OCI-LY1 (cell line): ENCODE measurements at regions not wholly inside any gene's neighbourhood (a gene's known extent, or its start where the extent isn't known, plus 50 kb on each side); places are given as distances from the start of the nearest gene placed in this dataset.
"Not testable (repeated sequence)": the region's sequence is repeated elsewhere in the genome, so short reads cannot be mapped to it uniquely, and the experiment has no call there.

ENCODE experiments used
- H2AFZ ChIP-seq: fragments of 200-600 bp; sonication (generic), shearing (Covaris generic); 2 replicates; pipeline ENCODE4 v1.6.0; 2014; ENCODE audit warnings: antibody characterized with exemption, mild to moderate bottlenecking, low read length
- H3F3A ChIP-seq: fragments of 200-600 bp; sonication (generic), shearing (Covaris generic); 2 replicates; pipeline ENCODE4 v1.6.0; 2014; ENCODE audit warnings: mild to moderate bottlenecking, antibody characterized with exemption, low read length, moderate library complexity; ENCODE audit not compliant: insufficient read depth
- H3K27ac ChIP-seq: fragments of 200-600 bp; sonication (generic); 2 replicates; pipeline ENCODE4 v1.5.1; 2014; ENCODE audit warnings: low read length, mixed run types, mild to moderate bottlenecking, low read depth; ENCODE audit not compliant: poor library complexity, severe bottlenecking
- H3K27me3 ChIP-seq: fragments of 200-600 bp; sonication (generic); 2 replicates; pipeline ENCODE4 v1.6.0; 2014; ENCODE audit warnings: antibody characterized with exemption, mild to moderate bottlenecking, low read length, moderate library complexity; ENCODE audit not compliant: insufficient read depth
- H3K36me3 ChIP-seq: fragments of 200-600 bp; sonication (generic); 2 replicates; pipeline ENCODE4 v1.6.1; 2014; ENCODE audit warnings: mild to moderate bottlenecking, antibody characterized with exemption, low read length, moderate library complexity, mixed read lengths; ENCODE audit not compliant: insufficient read depth
- H3K4me1 ChIP-seq: fragments of 200-600 bp; sonication (generic); 2 replicates; pipeline ENCODE4 v1.5.1; 2014; ENCODE audit warnings: mild to moderate bottlenecking, low read length, moderate library complexity; ENCODE audit not compliant: insufficient read depth, severe bottlenecking
- H3K4me2 ChIP-seq: fragments of 200-600 bp; sonication (generic), shearing (Covaris generic); 2 replicates; pipeline ENCODE4 v1.6.1; 2014; ENCODE audit warnings: low read length
- H3K4me3 ChIP-seq: fragments of 200-600 bp; sonication (generic); 2 replicates; pipeline ENCODE4 v1.5.1; 2014; ENCODE audit warnings: low read length, low read depth, mild to moderate bottlenecking, mixed read lengths; ENCODE audit not compliant: poor library complexity, severe bottlenecking
- H3K79me2 ChIP-seq: fragments of 200-600 bp; shearing (Covaris generic); 2 replicates; pipeline ENCODE4 v1.6.1; 2016; ENCODE audit warnings: mixed run types, low read length, mixed read lengths; ENCODE audit not compliant: insufficient read depth
- H3K9ac ChIP-seq: fragments of 200-600 bp; sonication (generic), shearing (Covaris generic); 2 replicates; pipeline ENCODE4 v1.6.1; 2014; ENCODE audit warnings: mild to moderate bottlenecking, low read length, mixed read lengths
- H3K9me2 ChIP-seq: fragments of 200-600 bp; sonication (generic), shearing (Covaris generic); 2 replicates; pipeline ENCODE4 v1.6.1; 2014; ENCODE audit warnings: low read depth, mild to moderate bottlenecking, low read length, mixed read lengths
- H3K9me3 ChIP-seq: fragments of 200-600 bp; shearing (Covaris generic); 2 replicates; pipeline ENCODE4 v1.6.1; 2014; ENCODE audit warnings: low read length, mixed read lengths
- H4K20me1 ChIP-seq: fragments of 200-600 bp; sonication (generic), shearing (Covaris generic); 2 replicates; pipeline ENCODE4 v1.6.0; 2016; ENCODE audit warnings: mild to moderate bottlenecking, low read length; ENCODE audit not compliant: insufficient read depth
- CTCF ChIP-seq: fragments of 200-600 bp; sonication (generic), shearing (Covaris generic); IDR thresholded peaks from 2 replicates; pipeline ENCODE4 v1.5.1; 2017; ENCODE audit warnings: mild to moderate bottlenecking, antibody characterized with exemption, low read length, moderate library complexity, mixed read lengths
- EZH2 ChIP-seq: fragments of 200-600 bp; sonication (generic), shearing (Covaris generic); IDR thresholded peaks from 2 replicates; pipeline ENCODE4 v1.8.0; 2017; ENCODE audit warnings: borderline replicate concordance, mixed run types, mild to moderate bottlenecking, antibody characterized with exemption, low read length, moderate library complexity, mixed read lengths

GRCh38 chr16:60641067-60641665, 1395.1 kb downstream of the CDH8 start:
- Histone ChIP-seq H4K20me1 (no peaks in the 10 kb centered on the region), H3K4me3 (no peak overlapping the region), H3K79me2 (no peaks in the 10 kb centered on the region), H2AFZ (no peak overlapping the region), H3K9me2 (no peaks in the 10 kb centered on the region), H3K9ac (no peak overlapping the region), H3F3A (no peaks in the 10 kb centered on the region), H3K27me3 (no peaks in the 10 kb centered on the region), H3K4me2 (no peak overlapping the region), H3K36me3 (no peaks in the 10 kb centered on the region), H3K4me1 (no peaks in the 10 kb centered on the region), H3K27ac (no peak overlapping the region), H3K9me3 (no peaks in the 10 kb centered on the region)
- TF ChIP-seq CTCF (no peak), EZH2 (no peak)

- Histone ChIP-seq H3K4me3 (no peak overlapping the region), H3K9ac (no peak overlapping the region), H3F3A (no peaks in the 10 kb centered on the region), H3K36me3 (no peaks in the 10 kb centered on the region), H3K27me3 (no peaks in the 10 kb centered on the region), H3K9me2 (no peaks in the 10 kb centered on the region), H3K4me2 (no peak overlapping the region), H3K27ac (no peak overlapping the region), H3K79me2 (no peaks in the 10 kb centered on the region), H3K9me3 (no peaks in the 10 kb centered on the region), H2AFZ (no peak overlapping the region), H4K20me1 (no peaks in the 10 kb centered on the region), H3K4me1 (no peaks in the 10 kb centered on the region)
- TF ChIP-seq EZH2 = no peak
- TF ChIP-seq CTCF = no peak
Measured at GRCh38 chr16:60640038-60640437, 1396.2 kb downstream of the CDH8 start.

DNA sequence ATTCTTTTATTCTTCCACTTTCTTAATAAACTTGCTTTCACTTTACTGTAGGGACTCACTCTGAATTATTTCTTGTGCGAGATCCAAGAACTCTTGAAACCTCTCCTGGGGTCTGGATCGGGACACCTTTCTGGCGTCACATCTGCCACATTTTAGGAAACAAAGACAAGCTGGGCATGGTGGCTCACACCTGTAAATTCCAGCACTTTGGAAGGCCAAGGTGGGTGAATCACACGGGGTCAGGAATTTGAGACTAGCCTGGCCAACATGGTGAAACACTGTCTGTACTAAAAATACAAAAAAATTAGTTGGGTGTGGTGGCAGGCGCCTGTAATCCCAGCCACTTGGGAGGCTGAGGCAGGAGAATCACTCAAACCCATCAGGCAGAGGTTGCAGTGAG, 1399.6 kb downstream of the CDH8 start:
- H3K27me3 ChIP-seq, H3K4me1 ChIP-seq, H3K9ac ChIP-seq, H3K36me3 ChIP-seq, H2AFZ ChIP-seq, H4K20me1 ChIP-seq, H3K4me3 ChIP-seq, H3K79me2 ChIP-seq, H3K9me3 ChIP-seq, H3K9me2 ChIP-seq, H3K27ac ChIP-seq, H3F3A ChIP-seq, H3K4me2 ChIP-seq: not testable (repeated sequence)

- Histone ChIP-seq H2AFZ (no peak overlapping the region), H3K9ac (no peak overlapping the region), H3K4me3 (no peak overlapping the region), H3K9me2 (no peaks in the 10 kb centered on the region), H3K4me2 (no peak overlapping the region), H3K79me2 (no peaks in the 10 kb centered on the region), H3K27ac (no peak overlapping the region), H3F3A (no peaks in the 10 kb centered on the region), H3K4me1 (no peaks in the 10 kb centered on the region), H4K20me1 (no peaks in the 10 kb centered on the region), H3K36me3 (no peaks in the 10 kb centered on the region), H3K9me3 (no peaks in the 10 kb centered on the region), H3K27me3 (no peaks in the 10 kb centered on the region)
- no peak for TF ChIP-seq CTCF
- no peak for TF ChIP-seq EZH2
Measured at GRCh38 chr16:60636117-60636516, 1400.1 kb downstream of the CDH8 start.
